Renal cortex interstitium (tissue), 11 donors: ENCODE measurements at regions not wholly inside any gene's neighbourhood (a gene's known extent, or its start where the extent isn't known, plus 50 kb on each side); places are given as distances from the start of the nearest gene placed in this dataset.

Experiments used
- DNase-seq, 11 donors: peaks; one replicate each; pipeline ENCODE4 v3.0.0-alpha.2; 2013; ENCODE audit warnings: low read depth in 9 of 11, low spot score in 4 of 11; ENCODE audit errors: extremely low read depth in 1 of 11

DNA sequence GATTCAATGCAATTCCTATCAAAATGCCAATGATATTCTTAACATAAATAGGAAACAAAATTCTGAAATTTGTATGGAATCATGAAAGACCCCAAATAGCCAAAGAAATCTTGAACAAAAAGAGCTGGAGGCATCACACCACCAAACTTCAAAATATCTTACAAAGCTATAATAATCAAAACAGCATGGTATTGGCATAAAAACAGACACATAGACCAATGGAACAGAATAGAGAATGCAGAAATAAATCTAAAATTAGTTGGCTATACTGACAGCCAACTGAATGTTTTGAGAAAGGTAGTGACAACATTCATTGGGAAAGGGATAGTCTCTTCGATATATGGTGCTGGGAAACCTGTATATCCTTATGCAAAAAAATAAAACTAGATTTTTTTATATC lies 121.9 kb upstream of the ASCC3 start:
- no peak for DNase-seq

DNA sequence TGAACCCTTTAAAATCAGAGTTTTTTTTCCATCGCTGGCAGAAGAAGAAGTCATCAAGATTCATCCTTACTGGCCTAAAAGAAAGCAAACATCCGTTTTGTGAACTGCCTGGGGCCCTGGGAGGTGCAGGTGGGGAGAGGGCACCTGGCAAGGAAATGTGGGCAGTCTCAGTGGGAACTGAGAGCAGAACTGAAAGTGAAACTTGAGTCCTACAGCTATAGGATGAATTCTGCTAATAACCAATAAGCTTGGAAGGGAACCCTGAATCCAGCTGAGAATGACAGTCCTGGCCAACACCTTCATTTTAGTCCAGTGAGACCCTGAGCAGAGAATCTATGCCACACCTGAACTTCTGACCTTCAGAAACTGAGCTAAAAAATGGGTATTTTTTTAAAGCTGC lies 130.1 kb upstream of the ASCC3 start:
- DNase-seq, result no peak

DNA sequence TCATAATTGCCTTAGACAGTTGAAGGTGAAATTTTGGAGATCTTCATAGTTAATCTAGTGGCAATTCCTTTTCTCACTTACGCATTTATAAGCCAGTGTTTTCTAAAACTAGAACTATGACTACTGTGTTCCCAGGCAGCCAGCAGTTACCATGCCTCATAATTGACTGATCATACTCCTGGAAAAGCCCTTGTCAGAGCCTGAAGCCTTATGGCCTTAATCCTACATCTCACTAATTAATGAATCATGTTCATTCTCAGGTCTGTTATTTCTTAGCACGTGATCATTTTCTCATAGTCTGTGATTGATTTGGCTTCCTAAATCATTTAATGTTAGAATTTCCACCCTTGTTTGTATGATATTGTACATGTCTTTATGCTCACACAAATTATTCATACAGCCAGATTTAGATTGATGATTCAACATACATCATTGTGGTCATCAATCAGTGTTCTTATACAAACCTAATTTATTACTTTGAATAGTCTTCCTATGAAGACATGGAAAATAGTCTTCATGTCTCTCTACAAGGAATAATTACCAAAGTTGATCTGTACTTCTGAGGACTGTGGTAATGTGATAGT lies 132.6 kb upstream of the ASCC3 start:
- DNase-seq, result no peak

DNA sequence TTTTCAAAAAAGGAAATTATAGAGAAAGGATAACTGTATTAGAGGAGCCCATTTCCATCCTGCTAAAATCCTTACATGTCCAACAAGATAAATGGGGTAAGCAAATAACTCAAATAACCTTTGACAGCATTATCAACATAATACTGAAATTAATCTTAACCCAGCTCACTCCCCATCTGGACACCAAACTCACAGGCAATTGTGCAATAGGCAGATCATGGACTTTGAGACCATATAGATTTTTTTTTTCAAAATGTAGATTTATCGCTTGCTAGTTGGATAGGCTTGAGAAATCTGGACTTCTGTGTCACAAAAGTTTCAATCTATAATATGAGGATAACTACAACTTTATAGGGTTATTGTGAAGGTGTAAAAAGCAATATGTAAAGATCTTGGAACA lies 134.4 kb upstream of the ASCC3 start:
- DNase-seq, result no peak

DNA sequence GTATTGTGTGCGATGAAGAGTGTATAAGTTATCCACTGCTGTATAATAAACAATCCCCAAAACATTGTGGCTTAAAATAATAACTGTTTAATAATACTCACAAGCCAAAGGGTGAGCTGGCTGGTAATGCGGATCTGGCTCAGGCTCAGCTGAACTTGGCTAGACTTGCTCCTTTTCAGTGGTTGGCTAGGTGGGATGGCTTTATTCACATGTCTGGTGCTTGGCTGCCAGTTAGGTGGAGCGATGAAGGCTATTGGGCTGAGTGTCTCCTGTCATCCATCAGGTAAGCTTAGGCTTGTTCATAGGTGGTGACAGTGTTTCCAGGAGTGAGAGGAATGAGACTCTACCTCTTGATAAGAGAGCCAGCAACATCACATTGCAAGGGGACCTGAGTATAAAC lies 135.0 kb upstream of the ASCC3 start:
- DNase-seq, result no peak

DNA sequence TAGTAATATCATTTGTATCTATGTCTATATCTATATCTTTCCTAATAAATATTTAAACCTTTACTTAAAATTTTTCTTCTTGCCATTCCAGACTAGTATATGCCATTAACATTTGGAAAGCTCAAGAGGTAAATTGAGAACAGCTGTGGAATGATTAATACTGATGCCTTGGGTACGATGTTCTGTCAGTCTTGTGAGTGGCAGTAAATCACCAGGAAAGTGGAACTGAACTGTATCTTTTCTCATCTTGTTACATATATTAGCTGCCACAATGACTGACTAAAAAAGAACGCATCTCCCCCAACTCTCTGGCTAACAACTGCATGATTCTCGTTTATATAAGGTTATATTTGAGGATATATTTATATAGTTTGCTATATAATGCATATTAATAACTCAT lies 137.0 kb upstream of the ASCC3 start:
- no peak for DNase-seq

DNA sequence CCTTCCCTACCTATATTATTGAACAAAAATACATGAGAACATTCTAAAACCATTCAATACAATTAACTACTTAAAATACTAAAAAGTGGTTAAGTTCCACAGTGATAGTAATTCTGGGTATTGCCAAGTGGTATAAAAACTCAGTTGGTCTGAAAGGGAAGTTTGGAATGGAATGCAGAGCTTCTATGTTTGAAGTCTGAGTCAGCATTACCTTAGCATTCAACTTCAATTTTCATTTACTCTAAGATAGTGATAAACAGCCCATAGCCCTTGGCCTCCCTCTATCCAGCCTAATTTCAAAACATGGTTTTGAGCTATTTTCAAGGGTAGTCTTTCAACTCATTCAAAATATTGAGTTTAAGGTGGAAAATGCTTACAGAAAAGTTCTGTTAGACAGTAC lies 140.4 kb upstream of the ASCC3 start:
- DNase-seq, result no peak

DNA sequence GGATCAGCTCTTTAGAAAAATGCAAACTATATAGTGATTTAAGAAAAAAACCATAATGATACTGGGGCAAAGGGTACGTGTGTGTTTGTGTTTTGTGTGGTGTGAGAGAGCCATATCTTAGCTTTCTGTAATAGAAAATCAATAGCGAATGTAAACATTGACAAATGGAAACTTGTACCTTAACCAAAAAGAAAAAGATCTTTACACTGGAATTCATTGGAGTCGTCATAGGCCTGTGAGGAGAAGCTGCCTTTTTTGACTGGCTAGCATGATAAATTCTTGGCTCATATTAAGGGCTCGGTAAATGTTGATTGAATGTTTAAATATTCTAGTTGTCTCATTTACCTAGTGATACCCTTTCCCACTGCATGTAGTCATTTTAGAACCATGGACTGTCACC lies 161.8 kb upstream of the ASCC3 start:
- DNase-seq, result no peak

DNA sequence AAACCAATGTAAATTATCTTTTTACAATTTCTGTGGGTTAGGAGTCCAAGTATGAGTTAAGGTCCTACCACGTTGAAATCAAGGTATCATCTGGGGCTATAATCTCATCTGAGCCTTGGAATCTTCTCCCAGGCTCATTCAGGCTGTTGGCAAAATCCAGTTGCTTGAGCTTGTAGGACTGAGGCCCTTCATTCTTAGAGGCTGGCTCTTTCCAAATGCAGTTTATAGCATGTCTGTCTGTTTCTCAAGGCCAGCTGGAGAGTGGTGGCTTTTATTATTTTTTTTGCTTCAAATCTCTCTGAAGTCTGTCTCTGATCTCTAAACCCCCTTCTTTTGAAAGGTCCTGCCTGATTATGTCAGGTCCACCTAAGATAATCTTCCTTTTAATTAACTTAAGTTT lies 177.2 kb upstream of the ASCC3 start:
- DNase-seq, result no peak

DNA sequence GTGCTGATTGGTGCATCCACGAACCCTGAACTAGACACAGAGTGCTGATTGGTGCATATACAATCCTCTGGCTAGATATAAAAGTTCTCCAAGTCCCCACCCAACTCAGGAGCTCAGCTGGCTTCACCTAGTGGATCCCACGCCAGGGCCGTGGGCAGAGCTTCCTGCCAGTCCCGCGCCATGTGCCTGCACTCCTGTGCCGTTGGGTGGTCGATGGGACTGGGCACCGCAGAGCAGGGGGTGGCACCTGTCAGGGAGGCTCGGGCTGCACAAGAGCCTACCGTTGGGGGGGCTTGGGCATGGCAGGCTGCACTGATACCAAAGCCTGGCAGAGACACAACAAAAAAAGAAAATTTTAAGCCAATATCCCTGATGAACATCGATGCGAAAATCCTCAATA lies 185.4 kb upstream of the ASCC3 start:
- no peak for DNase-seq

DNA sequence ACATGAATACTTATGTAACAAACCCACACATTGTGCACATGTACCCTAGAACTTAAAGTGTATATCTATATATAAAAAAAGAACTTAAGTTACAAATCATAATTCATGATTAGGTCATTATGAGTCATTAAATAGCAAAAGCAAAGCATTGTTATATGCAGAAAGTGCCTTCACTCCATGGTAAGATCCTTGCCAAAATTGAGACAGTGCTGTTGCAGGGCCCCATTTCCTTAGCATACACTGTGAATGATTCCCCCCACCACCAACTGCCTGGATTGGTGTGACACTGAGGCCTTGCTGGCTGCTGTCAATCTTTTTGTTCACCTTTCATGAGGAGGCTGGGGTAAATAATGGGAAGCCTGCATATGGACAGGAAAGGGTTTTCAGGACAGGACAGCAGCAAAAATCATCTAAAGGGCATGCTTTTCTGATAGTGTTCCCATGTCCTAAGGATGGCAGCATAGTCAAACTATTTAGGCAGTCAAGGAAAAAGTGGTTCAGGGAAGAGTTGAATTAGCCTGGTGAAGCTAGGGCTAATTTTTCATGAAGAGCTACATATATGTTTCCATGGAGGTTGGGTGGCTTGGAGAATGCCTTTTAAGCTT lies 188.2 kb upstream of the ASCC3 start:
- no peak for DNase-seq

DNA sequence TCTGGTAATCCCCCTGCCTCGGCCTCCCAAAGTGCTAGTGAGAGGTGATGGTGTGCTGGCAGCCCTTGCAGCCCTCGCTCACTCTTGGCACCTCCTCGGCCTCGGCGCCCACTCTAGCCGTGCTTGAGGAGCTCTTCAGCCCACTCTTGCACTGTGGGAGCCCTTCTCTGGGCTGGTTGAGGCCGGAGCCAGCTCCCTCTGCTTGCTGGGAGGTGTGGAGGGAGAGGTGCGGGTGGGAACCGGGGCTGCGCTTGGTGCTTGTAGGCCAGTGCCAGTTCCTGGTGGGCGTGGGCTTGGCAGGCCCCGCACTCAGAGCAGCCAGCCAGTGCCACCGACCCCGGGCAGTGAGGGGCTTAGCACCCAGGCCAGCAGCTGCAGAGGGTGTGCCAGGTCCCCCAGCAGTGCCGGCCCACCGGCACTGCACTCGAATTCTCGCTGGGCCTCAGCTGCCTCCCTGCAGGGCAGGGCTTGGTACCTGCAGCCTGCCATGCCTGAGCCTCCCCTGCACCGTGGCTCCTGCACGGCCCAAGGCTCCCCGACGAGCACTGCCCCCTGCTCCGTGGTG lies 189.0 kb upstream of the ASCC3 start:
- no peak for DNase-seq

DNA sequence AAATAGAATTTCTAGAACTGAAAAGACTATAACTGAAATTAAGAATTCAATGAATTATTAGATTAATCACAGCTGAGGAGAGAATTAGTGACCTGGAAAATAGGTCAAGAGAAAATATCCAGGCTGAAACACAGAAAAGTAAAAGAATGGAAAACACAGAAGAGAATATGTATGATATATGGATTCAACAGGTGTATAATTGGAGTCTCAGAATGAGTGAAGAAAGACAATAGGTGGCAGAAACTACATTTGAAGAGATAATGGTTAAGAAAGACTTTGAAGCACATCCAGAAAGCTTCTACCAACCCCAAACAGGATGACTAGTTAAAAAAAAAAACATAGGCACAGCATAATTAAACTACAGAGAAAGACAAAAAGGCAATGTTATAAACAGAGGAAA lies 196.2 kb upstream of the ASCC3 start:
- no peak for DNase-seq

DNA sequence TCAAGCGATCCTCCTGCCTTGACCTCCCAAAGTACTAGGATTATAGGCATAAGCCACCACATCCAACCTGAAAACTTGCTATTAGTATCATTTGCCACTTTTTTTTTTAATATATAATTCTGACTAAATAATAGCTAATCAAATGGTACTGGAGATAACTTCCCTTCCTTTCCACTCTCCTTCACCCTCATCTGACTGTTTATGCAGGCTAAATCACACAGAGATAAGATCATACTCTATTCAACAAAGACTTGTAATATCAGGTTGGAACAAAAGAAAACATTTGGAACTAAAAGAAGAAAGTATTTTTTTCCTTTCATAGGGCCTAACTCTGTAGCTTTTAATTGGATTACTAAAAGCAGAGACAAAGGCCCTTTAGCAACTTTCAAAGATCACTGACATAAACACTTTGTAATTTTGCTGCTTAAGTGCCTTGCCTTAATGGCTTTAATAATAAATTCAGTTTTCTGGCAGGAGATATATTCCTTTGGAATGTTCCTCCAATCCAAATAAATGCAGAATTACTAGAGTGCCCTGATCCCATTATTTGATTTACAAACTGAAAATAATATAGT lies 198.7 kb upstream of the ASCC3 start:
- DNase-seq, result no peak

DNA sequence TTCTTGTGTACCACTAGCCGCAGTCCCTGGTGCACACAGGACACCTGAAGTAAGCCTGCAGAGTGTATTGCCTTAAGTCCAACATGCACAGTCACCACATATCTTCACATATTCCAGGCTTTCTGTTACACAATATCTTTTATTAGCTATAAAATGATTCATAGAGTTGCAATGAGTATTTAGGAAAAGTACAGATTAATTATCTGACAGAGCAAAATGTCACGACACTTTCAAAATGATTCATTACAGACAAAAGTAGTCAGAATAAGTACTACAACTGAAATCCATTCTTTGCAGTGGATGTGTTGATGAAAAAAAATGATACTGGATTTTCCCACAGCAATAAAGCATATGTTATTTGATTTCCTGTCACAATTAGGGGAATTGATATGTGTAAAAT lies 199.5 kb upstream of the ASCC3 start:
- DNase-seq, result no peak

DNA sequence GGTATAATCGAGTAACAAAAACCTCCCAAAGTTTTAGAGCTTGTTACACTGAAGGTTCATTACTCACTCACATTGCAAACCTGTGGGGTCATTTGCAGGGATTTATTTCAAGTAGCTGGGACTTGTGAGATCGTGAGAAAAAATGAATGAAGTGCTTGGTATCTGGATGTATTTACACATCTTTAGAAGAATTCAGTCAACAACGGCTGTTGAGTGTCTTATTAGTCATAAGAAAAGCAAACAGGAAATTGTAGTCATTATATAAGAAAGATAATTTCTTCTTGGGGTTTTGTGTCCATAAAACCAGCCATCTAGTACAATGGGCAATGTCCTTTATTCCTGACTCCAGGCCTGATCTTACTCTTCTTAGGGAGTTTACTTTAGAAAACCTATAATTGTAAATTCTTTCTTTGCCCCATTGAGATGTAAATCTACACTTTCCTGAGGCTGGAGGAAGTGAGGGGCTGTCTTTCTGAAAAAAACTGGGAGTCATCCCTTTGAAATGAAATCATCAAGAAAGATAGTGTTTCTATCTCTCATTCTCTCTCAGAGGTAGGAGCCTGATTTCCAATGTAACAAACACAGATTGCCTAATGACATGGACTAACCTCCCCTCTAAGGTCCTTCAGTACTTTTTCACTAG lies 202.5 kb upstream of the ASCC3 start:
- DNase-seq, result no peak

DNA sequence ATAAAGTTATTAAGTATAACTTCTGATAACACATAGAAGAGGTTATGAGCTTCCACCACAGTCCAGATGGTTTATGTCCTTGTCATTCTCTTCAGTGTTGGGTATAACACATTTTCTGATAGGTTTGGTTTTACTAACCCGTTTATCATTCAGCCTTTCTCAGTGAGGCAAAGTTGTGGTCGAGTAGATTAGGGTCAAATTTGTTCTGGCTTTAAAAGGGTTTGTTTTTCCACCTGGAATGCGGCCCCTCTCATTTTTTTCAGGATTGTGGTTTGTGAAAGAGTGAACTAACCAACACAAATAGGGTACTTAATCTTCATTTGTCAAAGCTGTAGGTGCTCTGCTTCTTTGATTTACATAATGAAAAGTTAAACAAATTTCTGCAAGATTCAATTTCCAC lies 204.2 kb upstream of the ASCC3 start:
- DNase-seq, result no peak

DNA sequence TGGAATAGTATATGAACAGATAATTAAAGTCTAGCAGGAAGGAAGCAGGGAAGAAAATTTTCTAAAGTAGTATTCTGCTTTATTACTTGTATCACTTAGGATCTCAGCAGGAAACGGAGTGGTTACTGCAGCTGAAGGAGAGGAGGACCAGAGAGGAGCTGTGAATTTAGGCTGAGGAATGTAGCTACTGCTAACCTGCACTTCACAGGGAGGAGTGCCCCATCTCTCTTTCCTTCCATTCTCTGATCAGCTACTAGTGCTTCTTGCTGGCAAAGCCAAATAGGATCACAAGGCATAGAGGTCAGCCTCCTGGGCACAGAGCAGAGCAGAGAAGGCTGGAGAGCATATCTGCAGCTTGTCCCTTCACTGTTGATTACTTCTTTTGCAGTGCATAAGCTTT lies 205.3 kb upstream of the ASCC3 start:
- no peak for DNase-seq

DNA sequence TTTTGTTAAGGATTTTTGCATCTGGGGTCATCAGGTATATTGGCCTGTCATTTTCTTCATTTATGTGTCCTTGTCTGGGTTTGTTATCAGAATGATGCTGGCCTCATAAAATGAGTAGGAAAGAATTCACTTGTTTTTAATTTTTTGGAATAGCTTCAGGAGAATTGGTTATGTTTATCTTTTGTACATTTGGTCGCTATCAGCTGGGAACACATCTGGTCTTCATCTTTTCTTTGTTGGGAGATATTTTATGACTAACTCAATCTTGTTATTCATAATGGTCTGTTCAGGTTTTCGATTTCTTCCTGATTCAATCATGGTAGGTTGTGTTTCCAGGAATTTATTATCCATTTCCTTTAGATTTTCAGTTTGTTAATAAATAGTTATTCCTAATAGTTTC lies 207.5 kb upstream of the ASCC3 start:
- no peak for DNase-seq

DNA sequence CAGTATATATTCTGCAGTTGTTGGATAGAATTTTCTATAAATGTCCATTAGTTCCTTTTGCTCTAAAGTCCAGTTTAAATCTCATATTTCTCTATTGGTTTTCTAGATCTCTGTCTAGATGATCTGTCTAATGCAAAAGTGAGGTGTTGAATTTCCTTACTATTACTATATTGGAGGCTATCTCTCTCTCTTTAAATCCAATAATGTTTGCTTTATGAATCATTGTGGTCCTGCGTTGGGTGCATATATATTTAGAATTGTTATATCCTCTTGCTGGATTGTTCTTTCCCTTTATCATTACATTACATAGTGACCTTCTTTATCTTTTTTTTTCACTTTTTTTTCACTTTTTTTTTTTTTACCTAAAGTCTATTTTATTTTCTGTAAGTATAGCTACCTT lies 208.5 kb upstream of the ASCC3 start:
- no peak for DNase-seq

DNA sequence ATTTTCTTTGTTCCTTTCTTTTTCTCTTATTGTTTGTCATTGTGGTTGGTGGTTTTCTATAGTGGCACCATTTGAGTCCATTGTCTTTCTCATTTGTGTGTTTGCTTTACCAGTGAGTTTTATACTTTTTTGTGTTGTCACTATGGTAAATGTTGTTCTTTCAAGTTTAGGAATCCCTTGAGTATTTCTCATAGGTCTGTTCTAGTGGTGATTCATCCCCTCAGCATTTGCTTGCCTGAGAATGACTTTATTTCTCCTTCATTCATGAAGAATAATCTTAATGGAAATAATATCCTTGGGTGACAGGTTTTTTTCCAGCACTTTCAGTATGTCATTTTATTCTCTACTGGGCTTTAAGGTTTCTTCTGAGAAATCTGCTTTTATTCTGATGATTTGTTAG lies 209.2 kb upstream of the ASCC3 start:
- DNase-seq, result no peak
